ENCODE measurements at regions not wholly inside any gene's neighbourhood (a gene's known extent, or its start where the extent isn't known, plus 50 kb on each side); places are given as distances from the start of the nearest gene placed in this dataset.

DNA sequence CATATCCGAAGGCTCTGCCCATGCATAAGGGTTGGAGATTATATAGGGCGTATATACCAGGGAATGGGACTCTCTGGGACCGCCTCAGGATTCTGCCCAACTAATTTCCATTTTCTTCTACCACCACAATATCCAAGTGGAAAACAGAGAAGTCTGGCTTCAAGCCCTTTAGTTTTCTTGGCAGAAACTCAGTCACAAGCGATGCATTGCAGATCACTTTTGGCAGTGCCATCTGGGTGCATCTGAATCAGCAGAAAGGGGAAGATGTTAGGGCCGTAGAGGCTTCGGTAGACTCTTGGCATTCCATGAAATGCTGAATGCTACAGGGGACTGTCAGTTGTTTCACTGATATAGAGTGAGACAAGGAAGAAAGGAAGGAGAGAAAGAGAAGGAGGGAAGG, 94.1 kb upstream of the FAM9B start:
- TF ChIP-seq, protein P1, sequence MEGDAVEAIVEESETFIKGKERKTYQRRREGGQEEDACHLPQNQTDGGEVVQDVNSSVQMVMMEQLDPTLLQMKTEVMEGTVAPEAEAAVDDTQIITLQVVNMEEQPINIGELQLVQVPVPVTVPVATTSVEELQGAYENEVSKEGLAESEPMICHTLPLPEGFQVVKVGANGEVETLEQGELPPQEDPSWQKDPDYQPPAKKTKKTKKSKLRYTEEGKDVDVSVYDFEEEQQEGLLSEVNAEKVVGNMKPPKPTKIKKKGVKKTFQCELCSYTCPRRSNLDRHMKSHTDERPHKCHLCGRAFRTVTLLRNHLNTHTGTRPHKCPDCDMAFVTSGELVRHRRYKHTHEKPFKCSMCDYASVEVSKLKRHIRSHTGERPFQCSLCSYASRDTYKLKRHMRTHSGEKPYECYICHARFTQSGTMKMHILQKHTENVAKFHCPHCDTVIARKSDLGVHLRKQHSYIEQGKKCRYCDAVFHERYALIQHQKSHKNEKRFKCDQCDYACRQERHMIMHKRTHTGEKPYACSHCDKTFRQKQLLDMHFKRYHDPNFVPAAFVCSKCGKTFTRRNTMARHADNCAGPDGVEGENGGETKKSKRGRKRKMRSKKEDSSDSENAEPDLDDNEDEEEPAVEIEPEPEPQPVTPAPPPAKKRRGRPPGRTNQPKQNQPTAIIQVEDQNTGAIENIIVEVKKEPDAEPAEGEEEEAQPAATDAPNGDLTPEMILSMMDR (IDR thresholded peaks at IDR 0.05), result no peak

DNA sequence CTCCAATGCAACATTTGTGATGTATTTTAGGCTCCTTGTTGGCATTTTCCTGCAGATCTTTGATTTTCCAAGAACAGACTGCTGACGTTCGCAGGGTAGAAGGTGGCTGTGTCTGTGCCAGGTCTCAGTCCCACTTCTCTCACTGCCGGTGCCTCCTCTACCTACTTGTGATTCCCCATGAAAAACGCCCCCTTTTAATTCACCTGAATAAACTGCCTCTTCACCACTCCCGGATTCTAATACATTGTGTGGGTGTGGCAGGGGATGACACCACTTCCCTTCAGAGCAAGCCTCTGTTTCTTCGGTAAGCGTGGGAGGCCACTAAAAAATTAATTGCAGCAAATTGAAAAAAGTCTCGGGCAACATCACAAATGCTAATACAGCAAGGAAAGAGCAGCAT, 96.1 kb upstream of the FAM9B start:
- TF ChIP-seq, protein P1 (IDR thresholded peaks at IDR 0.05), result no peak
- Histone ChIP-seq H3K27ac (no peak overlapping the region), H3K36me3 (no peaks in the 10 kb centered on the region), H3K4me1 (no peaks in the 10 kb centered on the region), H3K4me3 (no peak overlapping the region), H3K9me3 (no peaks in the 10 kb centered on the region), H3K27me3 (ENCODE audit: low read depth) (no peaks in the 10 kb centered on the region)
- no peak for DNase-seq
- no peak for ATAC-seq
- intact Hi-C loops (cut with DNase I), result no loop called here

More for the DNA sequence above, 94.1 kb upstream of the FAM9B start:
- Histone ChIP-seq H3K36me3 (no peaks in the 10 kb centered on the region), H3K4me1 (no peaks in the 10 kb centered on the region), H3K27me3 (ENCODE audit: low read depth) (no peaks in the 10 kb centered on the region), H3K4me3 (no peak overlapping the region), H3K9me3 (no peaks in the 10 kb centered on the region), H3K27ac (no peak overlapping the region)
- ATAC-seq (no peak), DNase-seq (no peak)
- intact Hi-C loops (cut with DNase I), result no loop called here

DNA sequence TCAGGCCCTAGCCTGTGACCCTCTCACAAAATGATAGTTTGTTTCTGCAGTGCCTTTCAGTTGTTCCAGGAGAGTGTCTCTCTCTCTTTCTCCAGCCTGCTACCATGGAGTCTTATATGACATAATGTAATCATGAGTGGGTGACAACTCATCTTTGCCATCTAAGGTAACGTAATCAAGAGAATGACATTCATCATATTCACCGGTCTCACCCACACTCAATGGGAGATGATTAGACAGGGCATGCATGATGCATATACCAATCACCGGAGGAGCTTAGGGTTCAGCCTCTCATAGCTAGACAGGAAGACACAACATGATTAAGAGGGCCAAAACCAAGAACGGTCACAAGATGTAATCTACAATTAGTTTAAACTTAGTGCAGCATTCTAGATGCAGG, 97.1 kb upstream of the FAM9B start:
- TF ChIP-seq, protein P1 (IDR thresholded peaks at IDR 0.05), result no peak
- Histone ChIP-seq H3K36me3 (no peaks in the 10 kb centered on the region), H3K4me3 (no peak overlapping the region), H3K9me3 (no peaks in the 10 kb centered on the region), H3K4me1 (no peaks in the 10 kb centered on the region), H3K27ac (no peak overlapping the region), H3K27me3 (ENCODE audit: low read depth) (no peaks in the 10 kb centered on the region)
- ATAC-seq (no peak), DNase-seq (no peak)
- intact Hi-C loops (cut with DNase I), result no loop called here

DNA sequence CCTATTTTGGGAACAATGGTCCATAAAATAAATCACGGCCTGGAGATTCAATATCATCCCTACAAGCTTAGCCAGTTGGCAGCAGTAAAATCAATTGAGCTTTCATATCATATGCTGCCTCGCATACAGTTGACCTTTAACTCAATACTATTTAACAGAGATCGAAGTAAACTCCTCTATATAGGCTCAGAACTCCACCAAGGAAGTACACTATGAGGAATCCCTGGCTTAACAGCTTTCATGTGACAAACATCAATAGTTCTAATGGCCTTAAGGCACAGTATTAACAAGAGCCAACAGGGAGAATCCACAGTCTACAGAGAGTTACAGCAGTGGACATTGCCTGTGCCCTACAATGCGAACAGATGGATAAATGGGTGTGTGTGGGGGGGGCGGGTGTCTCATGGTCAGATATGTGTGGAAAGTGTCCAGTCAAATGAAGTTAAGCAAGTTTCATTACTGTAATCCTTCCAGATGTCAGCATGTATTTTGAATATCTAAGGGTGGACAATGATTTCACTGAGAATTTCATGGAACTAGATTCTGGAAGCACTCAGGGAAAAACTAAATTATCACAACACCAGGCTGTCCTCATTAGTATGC, 98.2 kb upstream of the FAM9B start:
- no peak overlapping the region for H3K4me3 ChIP-seq
- TF ChIP-seq, protein P1 (IDR thresholded peaks at IDR 0.05), result no peak
- ATAC-seq, result no peak
- no peaks in the 10 kb centered on the region for H3K4me1 ChIP-seq
- H3K27ac ChIP-seq, result no peak overlapping the region
- intact Hi-C loops (cut with DNase I), result no loop called here
- H3K36me3 ChIP-seq, result no peaks in the 10 kb centered on the region
- H3K9me3 ChIP-seq, result no peaks in the 10 kb centered on the region
- DNase-seq, result no peak
- H3K27me3 ChIP-seq (ENCODE audit: low read depth), result no peaks in the 10 kb centered on the region

DNA sequence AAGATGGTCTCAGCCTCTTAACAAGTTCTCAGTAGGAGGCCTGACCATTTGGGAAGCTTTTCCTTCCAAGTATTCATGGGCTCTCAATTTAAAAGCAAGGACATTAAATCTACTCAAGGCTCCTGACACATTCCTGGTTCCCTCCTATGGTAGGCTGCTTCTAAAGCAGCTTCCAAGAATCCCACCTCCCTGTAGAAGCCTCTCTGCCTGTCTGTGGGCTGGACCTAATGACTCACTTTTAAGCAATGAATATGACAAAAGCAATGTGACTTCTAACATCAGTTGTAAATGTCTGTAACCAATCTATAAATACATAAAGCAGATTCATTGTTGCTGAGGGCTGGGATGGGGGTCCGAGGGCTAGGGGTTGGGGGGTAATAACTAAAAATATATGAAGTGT, 99.5 kb upstream of the FAM9B start:
- Histone ChIP-seq H3K4me3 (no peak overlapping the region), H3K9me3 (no peaks in the 10 kb centered on the region), H3K4me1 (no peaks in the 10 kb centered on the region), H3K27ac (no peak overlapping the region), H3K36me3 (no peaks in the 10 kb centered on the region), H3K27me3 (ENCODE audit: low read depth) (no peaks in the 10 kb centered on the region)
- intact Hi-C loops (cut with DNase I), result no loop called here
- ATAC-seq (no peak), DNase-seq (no peak)
- TF ChIP-seq, protein P1 (IDR thresholded peaks at IDR 0.05), result no peak

DNA sequence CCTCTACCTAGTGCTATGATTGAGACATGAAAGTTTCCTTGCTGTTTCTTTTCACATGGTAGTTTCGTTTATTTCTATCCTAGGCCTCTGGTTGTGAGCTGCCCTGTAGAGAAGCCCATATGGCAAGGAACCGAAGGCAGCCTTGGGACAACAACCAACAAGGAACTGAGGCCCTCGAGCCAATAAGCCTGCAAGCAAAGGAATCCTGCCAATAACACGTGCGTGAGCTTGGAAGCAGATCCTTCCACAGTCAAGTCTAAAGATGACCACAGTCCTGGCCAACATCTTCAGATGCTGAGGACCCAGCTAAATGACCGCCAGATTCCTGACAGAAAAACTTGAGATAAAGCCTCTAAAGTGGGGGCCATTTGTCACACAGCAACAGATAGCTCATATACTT, 100.4 kb upstream of the FAM9B start:
- Histone ChIP-seq H3K36me3 (no peaks in the 10 kb centered on the region), H3K4me1 (no peaks in the 10 kb centered on the region), H3K27me3 (ENCODE audit: low read depth) (no peaks in the 10 kb centered on the region), H3K27ac (no peak overlapping the region), H3K9me3 (no peaks in the 10 kb centered on the region), H3K4me3 (no peak overlapping the region)
- TF ChIP-seq, protein P1 (IDR thresholded peaks at IDR 0.05), result no peak
- intact Hi-C loops (cut with DNase I), result no loop called here
- DNase-seq (no peak), ATAC-seq (no peak)

Measured in lower lobe of right lung (tissue), 2 donors.